Trophoblast cell (in vitro differentiated cells and primary cell): ENCODE measurements at regions not wholly inside any gene's neighbourhood (a gene's known extent, or its start where the extent isn't known, plus 50 kb on each side); places are given as distances from the start of the nearest gene placed in this dataset.

Experiments used
- DNase-seq, 2 donors: peaks; one replicate each; pipeline ENCODE4 v3.0.0-alpha.2; 2016
- H2AFZ ChIP-seq: 2 replicates; pipeline ENCODE4 v1.6.1; 2013; ENCODE audit warnings: low read length, moderate library complexity, mild to moderate bottlenecking; ENCODE audit not compliant: insufficient read depth, poor library complexity
- H2AK5ac ChIP-seq: 2 replicates; pipeline ENCODE4 v1.6.1; 2013; ENCODE audit warnings: mild to moderate bottlenecking, low read length
- H2BK120ac ChIP-seq: 2 replicates; pipeline ENCODE4 v1.6.1; 2013; ENCODE audit warnings: low read length, mild to moderate bottlenecking, moderate library complexity; ENCODE audit not compliant: insufficient read depth, poor library complexity
- H2BK12ac ChIP-seq: 2 replicates; pipeline ENCODE4 v1.6.1; 2013; ENCODE audit warnings: mild to moderate bottlenecking, low read length, moderate library complexity
- H2BK5ac ChIP-seq: 2 replicates; pipeline ENCODE4 v1.6.1; 2013; ENCODE audit warnings: low read length, low read depth, moderate library complexity, mild to moderate bottlenecking; ENCODE audit not compliant: poor library complexity
- H3K14ac ChIP-seq: 2 replicates; pipeline ENCODE4 v1.6.1; 2013; ENCODE audit warnings: mild to moderate bottlenecking, low read length
- H3K18ac ChIP-seq: 2 replicates; pipeline ENCODE4 v1.6.1; 2013; ENCODE audit warnings: mild to moderate bottlenecking, low read length
- H3K23ac ChIP-seq: 2 replicates; pipeline ENCODE4 v1.6.1; 2013; ENCODE audit warnings: low read length
- H3K27ac ChIP-seq: 2 replicates; pipeline ENCODE4 v1.5.1; 2013; ENCODE audit warnings: low read depth, mild to moderate bottlenecking, inconsistent platforms, low read length, moderate library complexity
- H3K27me3 ChIP-seq: 2 replicates; pipeline ENCODE4 v1.6.1; 2013; ENCODE audit warnings: inconsistent platforms, mild to moderate bottlenecking, low read length, moderate library complexity; ENCODE audit not compliant: insufficient read depth
- H3K36me3 ChIP-seq, 2 experiments: 1 replicate in 1 of 2; 2 replicates in 1 of 2; pipeline ENCODE4 v1.6.1; 2013; ENCODE audit warnings: low read length in 2 of 2, mild to moderate bottlenecking in 2 of 2, moderate library complexity in 1 of 2; ENCODE audit not compliant: insufficient read depth in 2 of 2, control insufficient read depth in 1 of 2
- H3K4ac ChIP-seq: 2 replicates; pipeline ENCODE4 v1.6.1; 2013; ENCODE audit warnings: low read depth, mild to moderate bottlenecking, low read length, moderate library complexity
- H3K4me1 ChIP-seq, 2 experiments: 1 replicate in 1 of 2; 2 replicates in 1 of 2; pipeline ENCODE4 v1.6.1; 2013; ENCODE audit warnings: low read length in 2 of 2, mild to moderate bottlenecking in 2 of 2, moderate library complexity in 1 of 2; ENCODE audit not compliant: insufficient read depth in 2 of 2, control insufficient read depth in 1 of 2
- H3K4me2 ChIP-seq: 2 replicates; pipeline ENCODE4 v1.6.1; 2013; ENCODE audit warnings: inconsistent platforms, mild to moderate bottlenecking, low read length, moderate library complexity
- H3K4me3 ChIP-seq: 2 replicates; pipeline ENCODE4 v1.5.1; 2013; ENCODE audit warnings: mild to moderate bottlenecking, low read depth, low read length, inconsistent platforms
- H3K79me1 ChIP-seq: one replicate; pipeline ENCODE4 v1.6.1; 2013; ENCODE audit warnings: low read length
- H3K79me2 ChIP-seq: 2 replicates; pipeline ENCODE4 v1.6.1; 2013; ENCODE audit warnings: low read length, mild to moderate bottlenecking; ENCODE audit not compliant: control insufficient read depth, insufficient read depth, poor library complexity
- H3K9ac ChIP-seq: 2 replicates; pipeline ENCODE4 v1.6.1; 2013; ENCODE audit warnings: mild to moderate bottlenecking, low read length
- H3K9me3 ChIP-seq: 2 replicates; pipeline ENCODE4 v1.6.1; 2013; ENCODE audit warnings: low read depth, mild to moderate bottlenecking, control low read depth, inconsistent platforms, low read length; ENCODE audit not compliant: insufficient read depth
- H4K12ac ChIP-seq: 2 replicates; pipeline ENCODE4 v1.6.1; 2013; ENCODE audit warnings: low read depth, mild to moderate bottlenecking, low read length, moderate library complexity
- H4K8ac ChIP-seq: 2 replicates; pipeline ENCODE4 v1.6.1; 2013; ENCODE audit warnings: low read depth, mild to moderate bottlenecking, low read length, moderate library complexity
- H4K91ac ChIP-seq: one replicate; pipeline ENCODE4 v1.6.1; 2013; ENCODE audit warnings: low read depth, mild to moderate bottlenecking, low read length, moderate library complexity
- whole genome bisulfite sequencing: extraction: QIAGEN DNeasy Blood & Tissue Kit; methylation state at CpG from one replicate; pipeline ENCODE4 v1.1.7; 2013; ENCODE audit warnings: missing lambda C conversion rate; ENCODE audit not compliant: insufficient read length, insufficient coverage; ENCODE audit errors: extremely low coverage; 5-methylcytosine and 5-hydroxymethylcytosine counted together

- no peak overlapping the region for H2BK5ac ChIP-seq
- no peak overlapping the region for H3K18ac ChIP-seq
- no peaks in the 10 kb centered on the region for H3K79me1 ChIP-seq
- H2BK120ac ChIP-seq = no peak overlapping the region
- H3K79me2 ChIP-seq = no peaks in the 10 kb centered on the region
- no peak overlapping the region for H4K91ac ChIP-seq
- H3K4me3 ChIP-seq = no peak overlapping the region
- H3K4me1 ChIP-seq = no peaks in the 10 kb centered on the region
- no peaks in the 10 kb centered on the region for H3K9me3 ChIP-seq
- no CpG with 5 or more reads among the region's 1 CpG for WGBS
- no peak overlapping the region for H3K27ac ChIP-seq
- H4K12ac ChIP-seq = no peak overlapping the region
- no peak overlapping the region for H3K4ac ChIP-seq
- no peak for DNase-seq
- no peak overlapping the region for H2BK12ac ChIP-seq
- no peaks in the 10 kb centered on the region for H3K36me3 ChIP-seq
- no peak overlapping the region for H2AK5ac ChIP-seq
- no peak overlapping the region for H3K9ac ChIP-seq
- no peaks in the 10 kb centered on the region for H3K27me3 ChIP-seq
- H2AFZ ChIP-seq = no peak overlapping the region
- H4K8ac ChIP-seq = no peak overlapping the region
- H3K14ac ChIP-seq = no peak overlapping the region
- H3K4me2 ChIP-seq = no peak overlapping the region
- no peak overlapping the region for H3K23ac ChIP-seq
These were observed 685.7 kb downstream of the GALR1 start for GRCh38 chr18:77935342-77935741.

DNA sequence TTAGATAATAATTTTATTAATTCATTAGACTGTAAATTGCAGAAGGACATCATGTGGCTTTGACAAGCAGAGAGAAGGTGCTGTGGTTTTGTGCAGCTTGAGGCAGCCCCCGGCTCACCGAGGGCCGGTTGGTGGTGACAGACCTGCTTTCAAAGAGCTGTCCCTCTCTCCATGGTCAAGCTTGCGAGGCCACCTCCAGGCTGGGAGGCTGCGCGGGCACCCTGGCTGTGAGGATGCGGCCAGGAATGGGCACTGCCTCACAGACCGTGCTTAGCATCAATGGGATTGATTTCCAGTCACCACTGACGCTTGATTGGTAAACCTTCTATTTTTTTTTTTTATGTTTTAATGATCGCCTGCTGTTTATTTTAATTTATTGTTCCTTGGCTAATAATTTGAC lies 690.9 kb downstream of the GALR1 start:
- no peak overlapping the region for H3K23ac ChIP-seq
- H2BK5ac ChIP-seq = no peak overlapping the region
- H3K79me1 ChIP-seq = no peaks in the 10 kb centered on the region
- no peak overlapping the region for H4K12ac ChIP-seq
- no peak overlapping the region for H3K4ac ChIP-seq
- no peak overlapping the region for H2AK5ac ChIP-seq
- no peaks in the 10 kb centered on the region for H3K27me3 ChIP-seq
- no peak overlapping the region for H3K18ac ChIP-seq
- no peak overlapping the region for H2AFZ ChIP-seq
- WGBS = no CpG with 5 or more reads among the region's 10 CpGs
- H3K4me2 ChIP-seq = no peak overlapping the region
- no peak overlapping the region for H2BK120ac ChIP-seq
- H3K9me3 ChIP-seq = no peaks in the 10 kb centered on the region
- no peak overlapping the region for H3K4me3 ChIP-seq
- H3K4me1 ChIP-seq = no peaks in the 10 kb centered on the region
- DNase-seq = no peak
- no peak overlapping the region for H3K27ac ChIP-seq
- no peak overlapping the region for H3K14ac ChIP-seq
- H2BK12ac ChIP-seq = no peak overlapping the region
- H3K9ac ChIP-seq = no peak overlapping the region
- H4K8ac ChIP-seq = no peak overlapping the region
- no peak overlapping the region for H4K91ac ChIP-seq
- H3K79me2 ChIP-seq = no peaks in the 10 kb centered on the region
- H3K36me3 ChIP-seq = no peaks in the 10 kb centered on the region

- Histone ChIP-seq H3K9me3 (no peaks in the 10 kb centered on the region), H4K12ac (no peak overlapping the region), H3K27me3 (no peaks in the 10 kb centered on the region), H3K18ac (no peak overlapping the region), H3K4me2 (no peak overlapping the region), H2BK5ac (no peak overlapping the region), H3K14ac (no peak overlapping the region), H2BK120ac (no peak overlapping the region), H2AK5ac (no peak overlapping the region), H3K9ac (no peak overlapping the region), H2BK12ac (no peak overlapping the region), H3K27ac (no peak overlapping the region), H3K79me1 (no peaks in the 10 kb centered on the region), H4K8ac (no peak overlapping the region), H4K91ac (no peak overlapping the region), H3K79me2 (no peaks in the 10 kb centered on the region), H3K4ac (no peak overlapping the region), H3K36me3 (no peaks in the 10 kb centered on the region), H3K4me3 (no peak overlapping the region), H3K4me1 (peaks cover 6% of the 10 kb centered on the region in 2 experiments), H3K23ac (no peak overlapping the region), H2AFZ (no peak overlapping the region)
- DNase-seq = no peak
- no CpG with 5 or more reads among the region's 7 CpGs for whole genome bisulfite sequencing
These were observed 694.9 kb downstream of the GALR1 start for GRCh38 chr18:77944533-77944932.

DNA sequence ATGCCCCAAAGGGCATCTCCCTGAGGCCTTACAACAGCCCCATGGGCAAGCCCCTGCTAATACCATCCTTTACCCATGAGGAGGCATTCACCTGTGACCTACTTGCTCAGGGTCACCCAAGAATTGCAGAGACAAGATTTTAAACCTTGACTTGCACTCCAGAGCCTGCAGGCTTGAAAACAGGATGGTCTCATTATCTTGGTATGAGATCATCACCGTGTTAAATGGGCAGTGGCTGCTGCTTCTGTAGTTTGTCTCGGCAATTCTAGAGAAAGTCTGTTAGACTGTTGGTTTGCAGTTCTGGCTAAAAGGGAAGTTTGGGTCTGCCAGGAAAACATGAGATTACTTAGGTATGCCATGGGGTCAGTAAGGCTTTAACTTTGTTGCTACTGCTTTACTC lies 698.9 kb downstream of the GALR1 start:
- no peaks in the 10 kb centered on the region for H3K36me3 ChIP-seq
- H3K18ac ChIP-seq = no peak overlapping the region
- no peak overlapping the region for H4K8ac ChIP-seq
- no peaks in the 10 kb centered on the region for H3K79me2 ChIP-seq
- WGBS = no CpG with 5 or more reads among the region's 2 CpGs
- no peak overlapping the region for H2BK120ac ChIP-seq
- no peak overlapping the region for H2AK5ac ChIP-seq
- H4K91ac ChIP-seq = no peak overlapping the region
- no peak for DNase-seq
- no peak overlapping the region for H2AFZ ChIP-seq
- H3K27ac ChIP-seq = no peak overlapping the region
- no peak overlapping the region for H3K4me2 ChIP-seq
- H3K4me1 ChIP-seq = peaks cover 6% of the 10 kb centered on the region in 2 experiments
- no peak overlapping the region for H3K14ac ChIP-seq
- H3K23ac ChIP-seq = no peak overlapping the region
- no peak overlapping the region for H2BK5ac ChIP-seq
- H3K4ac ChIP-seq = no peak overlapping the region
- H4K12ac ChIP-seq = no peak overlapping the region
- H3K79me1 ChIP-seq = no peaks in the 10 kb centered on the region
- no peaks in the 10 kb centered on the region for H3K27me3 ChIP-seq
- no peak overlapping the region for H2BK12ac ChIP-seq
- no peaks in the 10 kb centered on the region for H3K9me3 ChIP-seq
- H3K9ac ChIP-seq = no peak overlapping the region
- H3K4me3 ChIP-seq = no peak overlapping the region
